GM21515 (cell line): ENCODE measurements at regions not wholly inside any gene's neighbourhood (a gene's known extent, or its start where the extent isn't known, plus 50 kb on each side); places are given as distances from the start of the nearest gene placed in this dataset.
"Not testable (repeated sequence)": the region's sequence is repeated elsewhere in the genome, so short reads cannot be mapped to it uniquely, and the experiment has no call there.

ENCODE experiments used
- ATAC-seq: cut with Tn5 transposase; IDR thresholded peaks from one replicate; pipeline ENCODE4 v1.9.1; 2021; ENCODE audit not compliant: unreplicated experiment

- ATAC-seq = no peak
These were observed 51.7 kb upstream of the COL8A1 start for GRCh38 chr3:99586701-99587100.

- no peak for ATAC-seq
These were observed 58.4 kb upstream of the COL8A1 start for GRCh38 chr3:99579965-99580364.

DNA sequence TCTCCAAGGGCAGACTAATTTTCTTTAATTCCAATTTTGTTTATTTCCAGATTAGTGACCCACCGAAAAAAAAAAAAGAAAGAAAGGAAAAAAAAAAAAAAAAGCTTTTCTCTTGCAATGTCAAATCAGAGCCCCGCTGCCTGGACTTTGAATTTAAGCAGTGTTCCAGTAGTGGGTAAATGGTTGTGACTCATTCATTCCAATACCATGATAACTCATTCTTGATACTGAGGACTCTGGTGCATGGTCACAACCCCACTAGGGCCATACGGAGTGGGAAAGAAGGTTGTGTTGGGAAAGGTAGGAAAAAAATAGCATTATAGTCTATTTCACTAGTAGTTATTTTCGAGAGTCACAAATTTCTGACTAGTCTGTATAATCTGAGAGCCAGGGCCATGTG, 59.1 kb upstream of the COL8A1 start:
- ATAC-seq = no peak

DNA sequence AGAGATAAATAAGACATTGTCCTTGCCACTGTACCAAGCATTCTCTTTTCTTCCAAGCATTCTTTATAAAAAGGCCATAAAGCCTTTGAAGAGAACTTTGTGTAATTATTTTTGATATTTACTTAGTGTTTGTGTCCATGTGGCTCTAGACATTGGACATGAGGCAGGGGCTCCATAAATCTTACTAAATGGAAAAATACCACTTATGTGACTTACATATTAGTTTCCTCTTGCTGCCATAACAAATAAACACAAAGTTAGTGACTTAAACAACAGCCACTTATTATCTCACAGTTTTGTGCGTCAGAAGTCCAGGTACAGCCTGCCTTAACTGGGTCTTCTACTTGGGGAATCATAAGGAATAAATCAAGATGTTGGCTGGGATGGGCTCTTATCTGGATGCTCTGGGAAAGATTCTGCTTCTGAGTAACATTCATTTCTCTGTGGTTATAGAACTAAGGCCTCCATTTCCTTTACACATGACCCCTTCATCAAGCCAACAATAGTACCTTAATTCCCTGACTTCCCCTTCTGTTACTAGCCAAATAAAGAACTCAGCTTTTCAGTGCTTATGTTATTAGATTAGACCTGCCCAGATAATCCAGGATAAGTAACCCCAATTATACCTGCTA, 59.9 kb upstream of the COL8A1 start:
- ATAC-seq = no peak

GRCh38 chr3:99576904-99577559, 61.4 kb upstream of the COL8A1 start:
- no peak for ATAC-seq

- ATAC-seq = no peak
These were observed 62.7 kb upstream of the COL8A1 start for GRCh38 chr3:99575683-99576082.

- ATAC-seq = no peak
These were observed 68.3 kb upstream of the COL8A1 start for GRCh38 chr3:99570061-99570460.

- no peak for ATAC-seq
These were observed 69.6 kb upstream of the COL8A1 start for GRCh38 chr3:99568663-99569335.

DNA sequence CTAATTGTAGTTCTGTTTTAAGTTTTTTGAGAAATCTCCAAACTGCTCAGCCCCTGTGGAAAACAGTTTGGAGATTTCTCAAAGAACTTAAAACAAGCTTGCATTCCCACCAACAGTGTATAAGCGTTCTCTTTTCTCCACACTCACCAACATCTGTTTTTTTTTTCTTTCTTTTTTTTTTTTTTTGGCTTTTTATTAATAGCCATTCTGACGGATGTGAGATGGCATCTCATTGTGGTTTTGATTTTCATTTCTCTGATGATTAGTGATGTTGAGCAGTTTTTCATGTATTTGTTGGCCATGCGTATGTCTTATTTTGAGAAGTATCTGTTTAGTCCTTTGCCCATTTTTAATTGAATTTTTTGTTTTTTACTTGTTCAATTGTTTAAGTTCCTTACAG, 73.1 kb upstream of the COL8A1 start:
- ATAC-seq = no peak

- ATAC-seq = no peak
These were observed 75.3 kb upstream of the COL8A1 start for GRCh38 chr3:99562990-99563607.

- no peak for ATAC-seq
These were observed 76.3 kb upstream of the COL8A1 start for GRCh38 chr3:99562138-99562537.

GRCh38 chr3:99561056-99561455, 77.3 kb upstream of the COL8A1 start:
- ATAC-seq = no peak

- ATAC-seq = no peak
These were observed 79.2 kb upstream of the COL8A1 start for GRCh38 chr3:99559196-99559595.

- ATAC-seq = not testable (repeated sequence)
These were observed 82.5 kb upstream of the COL8A1 start for GRCh38 chr3:99555885-99556284.

- no peak for ATAC-seq
These were observed 86.9 kb upstream of the COL8A1 start for GRCh38 chr3:99551520-99551919.

GRCh38 chr3:99549957-99550603, 88.3 kb upstream of the COL8A1 start:
- no peak for ATAC-seq

DNA sequence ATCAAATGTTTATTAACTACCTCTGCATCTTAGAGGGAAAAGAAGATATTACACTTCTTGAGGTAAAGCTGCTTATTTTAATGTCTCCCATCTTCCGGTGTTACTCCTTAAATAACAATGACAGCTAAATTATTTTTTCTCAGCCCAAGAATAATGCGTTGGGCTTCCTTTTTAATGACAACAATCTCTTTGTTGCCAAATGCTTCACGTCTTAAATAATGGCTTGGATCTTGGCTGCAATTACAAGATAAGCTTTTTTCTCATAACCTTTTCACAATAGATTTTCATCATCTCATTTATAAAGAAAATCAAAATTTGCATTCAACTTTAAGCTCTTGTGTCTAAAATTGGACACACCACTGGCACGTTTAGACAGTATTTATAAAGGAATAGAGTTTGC, 89.2 kb upstream of the COL8A1 start:
- no peak for ATAC-seq

- ATAC-seq = no peak
These were observed 89.7 kb upstream of the COL8A1 start for GRCh38 chr3:99548674-99549073.

GRCh38 chr3:99545941-99546580, 92.3 kb upstream of the COL8A1 start:
- ATAC-seq = no peak

DNA sequence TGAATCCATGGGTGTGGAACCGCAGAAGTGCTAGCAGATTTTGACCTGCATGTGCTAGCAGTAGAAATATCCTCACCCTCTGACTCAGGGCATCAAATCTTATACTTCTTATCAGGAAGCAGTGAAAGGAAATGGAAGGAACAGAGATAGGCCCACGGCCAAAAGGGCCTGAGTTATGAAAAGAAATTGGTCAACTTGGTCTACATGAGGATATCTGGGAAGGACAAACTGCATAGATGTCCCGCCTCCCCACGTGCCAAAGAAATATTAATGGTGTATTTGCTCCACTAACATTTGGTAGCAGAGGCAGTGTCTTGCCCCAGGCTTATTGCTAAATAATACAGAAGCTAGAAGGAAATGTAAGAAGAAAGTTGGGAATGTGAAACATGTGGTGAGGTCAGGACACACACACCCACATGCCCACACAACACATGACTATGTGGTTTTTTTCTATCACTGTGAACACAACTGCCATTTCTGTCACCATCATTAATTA, 93.6 kb upstream of the COL8A1 start:
- no peak for ATAC-seq

- ATAC-seq = no peak
These were observed 94.6 kb upstream of the COL8A1 start for GRCh38 chr3:99543796-99544195.
